NCI-H526 (cell line): ENCODE measurements at regions not wholly inside any gene's neighbourhood (a gene's known extent, or its start where the extent isn't known, plus 50 kb on each side); places are given as distances from the start of the nearest gene placed in this dataset.
"Not testable (repeated sequence)": the region's sequence is repeated elsewhere in the genome, so short reads cannot be mapped to it uniquely, and the experiment has no call there.

Experiments used
- DNase-seq, 2 experiments: peaks; one replicate each; lab custom pipeline; 2025; lab: John Stamatoyannopoulos, UW

- not testable (repeated sequence) for DNase-seq
Measured at GRCh38 chr4:123026015-123026414, 103.6 kb upstream of the NUDT6 start.

DNA sequence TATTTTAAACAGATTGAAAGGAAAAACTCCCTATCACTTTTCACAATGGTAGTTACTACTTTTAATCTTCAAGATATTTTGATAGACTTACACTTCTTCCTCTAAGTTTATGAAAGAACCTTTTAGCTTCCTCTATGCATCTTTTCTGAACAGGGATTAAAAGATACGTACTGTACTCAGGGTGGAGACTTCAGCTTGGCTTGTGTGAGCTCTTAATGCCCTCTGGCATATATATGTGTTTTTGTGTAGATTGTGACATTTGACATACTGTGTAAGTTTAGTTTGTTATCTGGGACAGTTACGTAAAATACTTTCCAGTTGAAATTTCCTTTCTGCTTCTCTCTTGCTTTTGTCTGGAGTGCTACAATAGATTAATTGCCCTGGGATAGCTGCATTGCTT is 109.3 kb upstream of the NUDT6 start:
- no peak for DNase-seq

- no peak for DNase-seq
Measured at GRCh38 chr4:123034023-123034422, 111.6 kb upstream of the NUDT6 start.

GRCh38 chr4:123035239-123035638 is 112.8 kb upstream of the NUDT6 start:
- DNase-seq = no peak

- no peak for DNase-seq
Measured at GRCh38 chr4:123037804-123038203, 115.4 kb upstream of the NUDT6 start.

- no peak for DNase-seq
Measured at GRCh38 chr4:123042095-123042494, 119.7 kb upstream of the NUDT6 start.

- DNase-seq = no peak
Measured at GRCh38 chr4:123043013-123043412, 120.6 kb upstream of the NUDT6 start.

GRCh38 chr4:123043793-123044425 is 121.5 kb upstream of the NUDT6 start:
- DNase-seq = no peak

DNA sequence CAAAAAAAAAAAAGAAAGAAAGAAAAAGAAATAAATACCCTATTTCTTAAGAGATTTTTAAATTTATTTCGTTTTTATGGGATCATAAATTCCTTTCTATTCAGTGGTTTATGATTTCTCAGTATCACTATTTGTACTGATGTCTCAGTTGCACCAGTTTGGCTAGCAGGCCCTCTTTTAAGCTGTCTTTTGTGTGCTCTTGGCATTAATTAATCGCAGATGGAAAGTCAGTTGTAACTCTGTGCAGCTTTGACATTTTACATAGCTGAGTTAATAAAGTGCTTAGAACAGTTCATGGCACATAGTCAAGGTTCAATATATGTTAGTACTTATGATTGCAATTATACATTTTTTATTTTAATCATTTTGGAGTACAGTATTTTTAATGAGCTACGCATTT is 123.7 kb upstream of the NUDT6 start:
- DNase-seq = no peak

DNA sequence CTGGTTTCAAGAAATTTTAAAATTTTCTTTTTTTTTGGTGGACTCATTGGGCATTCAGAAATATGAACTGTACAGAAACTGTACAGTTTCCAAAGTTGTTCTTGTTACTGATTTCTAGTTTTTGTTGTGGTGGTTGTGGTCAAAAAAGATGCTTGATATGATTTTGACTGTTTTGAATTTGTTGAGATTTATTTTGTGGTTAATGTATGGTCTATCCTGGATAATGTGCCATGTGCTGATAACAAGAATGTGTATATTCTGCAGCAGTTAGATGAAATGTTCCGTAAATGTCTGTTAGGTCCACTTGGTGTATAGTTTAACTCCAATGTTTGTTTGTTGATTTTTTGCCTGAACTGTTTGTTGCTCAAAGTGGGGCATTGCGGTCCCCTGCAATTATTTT is 127.6 kb upstream of the NUDT6 start:
- DNase-seq = no peak

GRCh38 chr4:123052007-123052406 is 129.6 kb upstream of the NUDT6 start:
- no peak for DNase-seq

DNA sequence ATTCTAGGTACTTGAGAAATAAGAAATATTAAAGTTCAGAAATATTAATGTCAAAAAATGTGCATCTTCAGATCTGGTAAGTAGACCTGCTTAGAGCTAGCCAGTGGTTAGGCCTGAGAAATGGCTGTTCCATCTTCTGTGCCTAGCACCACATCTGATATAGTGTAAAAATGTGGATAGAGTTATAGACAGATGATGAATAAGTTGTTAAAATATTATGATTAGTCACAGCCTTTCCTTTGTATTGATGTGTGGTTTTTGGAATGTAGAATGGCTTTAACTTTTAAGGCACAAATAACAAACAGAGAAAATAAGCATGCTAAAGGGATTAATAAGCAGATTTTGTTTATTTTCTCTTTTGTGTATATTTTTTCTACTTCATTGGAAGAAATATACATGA is 133.5 kb upstream of the NUDT6 start:
- DNase-seq = no peak

DNA sequence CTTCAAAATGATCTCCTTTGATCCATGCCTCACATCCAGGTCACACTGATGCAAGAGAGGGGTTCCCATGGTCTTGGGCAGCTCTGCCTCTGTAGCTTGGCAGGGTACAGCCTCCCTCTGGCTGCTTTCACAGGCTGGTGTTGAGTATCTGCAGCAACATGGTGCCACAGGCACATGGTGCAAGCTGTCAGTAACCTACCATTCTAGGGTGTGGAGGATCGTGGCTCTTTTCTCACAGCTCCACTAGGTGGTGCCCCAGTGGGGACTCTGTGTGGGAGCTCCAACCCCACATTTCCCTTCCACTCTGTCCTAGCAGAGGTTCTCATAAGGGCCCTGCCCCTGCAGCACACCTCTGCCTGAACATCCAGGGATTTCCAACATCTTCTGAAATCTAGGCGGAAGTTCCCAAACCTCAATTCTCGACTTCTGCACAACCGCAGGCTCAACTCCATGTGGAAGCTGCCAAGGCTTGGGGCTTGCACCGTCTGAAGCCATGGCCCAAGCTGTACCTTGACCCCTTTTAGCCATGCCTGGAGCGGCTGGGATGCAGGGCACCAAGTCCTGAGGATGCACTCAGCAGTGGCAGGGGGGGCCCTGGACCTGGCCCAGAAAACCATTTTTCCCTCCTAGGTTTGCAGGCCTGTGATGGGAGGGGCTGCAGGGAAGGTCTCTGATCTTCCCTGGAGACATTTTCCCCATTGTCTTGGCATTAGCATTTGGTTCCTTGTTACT is 137.8 kb upstream of the NUDT6 start:
- no peak for DNase-seq

GRCh38 chr4:123064390-123064789 is 142.0 kb upstream of the NUDT6 start:
- no peak for DNase-seq

DNA sequence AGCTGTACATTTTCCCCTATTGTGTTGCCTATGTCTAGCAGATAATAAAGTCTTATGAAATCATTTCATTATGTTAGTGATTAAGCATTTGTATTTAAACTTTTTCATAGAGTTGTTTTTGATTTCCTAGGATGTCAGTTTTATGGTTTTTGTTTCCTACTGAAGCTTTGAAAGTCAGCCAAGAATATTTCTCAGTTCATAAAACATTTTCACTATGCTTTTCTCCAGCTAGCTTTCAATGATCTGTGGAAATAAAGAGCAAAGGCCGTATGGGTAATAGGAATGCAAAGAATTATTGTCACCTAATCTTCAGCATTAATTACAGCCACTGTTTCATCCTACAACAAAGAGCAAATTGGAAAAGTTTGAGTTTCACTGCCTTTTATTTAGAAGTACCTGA is 145.7 kb upstream of the NUDT6 start:
- DNase-seq = no peak

DNA sequence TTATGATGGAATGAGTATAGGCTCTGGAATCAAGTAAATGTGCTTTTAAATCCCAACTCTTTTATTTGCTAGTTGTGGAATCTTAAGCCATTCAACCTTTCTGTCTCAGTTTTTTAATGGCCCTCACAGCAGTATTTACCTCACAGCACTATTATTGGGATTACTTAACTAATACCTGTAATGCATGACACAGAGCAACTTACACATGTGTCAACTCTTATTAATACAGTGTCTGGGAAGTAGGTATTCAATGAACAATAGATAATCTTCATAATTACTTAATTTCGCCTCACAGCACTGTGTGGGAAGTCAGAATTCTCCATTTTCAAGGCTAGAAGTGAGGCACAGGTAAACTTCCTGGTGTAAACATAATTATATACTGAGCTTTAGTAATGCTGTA is 149.7 kb upstream of the NUDT6 start:
- no peak for DNase-seq

- DNase-seq = no peak
Measured at GRCh38 chr4:123073650-123074049, 151.3 kb upstream of the NUDT6 start.

- DNase-seq = no peak
Measured at GRCh38 chr4:123077330-123077729, 154.9 kb upstream of the NUDT6 start.

- no peak for DNase-seq
Measured at GRCh38 chr4:123081971-123082370, 159.6 kb upstream of the NUDT6 start.

- no peak for DNase-seq
Measured at GRCh38 chr4:123083646-123084045, 161.2 kb upstream of the NUDT6 start.

DNA sequence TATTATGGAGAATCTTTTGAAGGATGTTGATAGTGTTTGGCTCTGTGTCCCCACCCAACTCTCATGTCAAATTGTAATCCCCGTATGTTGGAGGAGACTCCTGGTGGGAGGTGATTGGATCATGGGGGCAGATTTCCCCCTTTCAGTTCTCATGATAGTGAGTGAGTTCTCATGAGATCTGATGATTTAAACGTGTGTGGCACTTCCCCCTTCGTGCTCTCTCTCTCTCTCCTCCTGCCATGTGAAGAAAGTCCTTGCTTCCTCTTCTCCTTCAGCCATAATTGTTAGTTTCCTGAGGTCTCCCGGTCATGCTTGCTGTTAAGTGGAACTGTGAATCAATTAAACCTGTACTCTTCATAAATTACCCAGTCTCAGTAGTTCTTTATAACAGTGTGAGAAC is 166.1 kb upstream of the NUDT6 start:
- no peak for DNase-seq

DNA sequence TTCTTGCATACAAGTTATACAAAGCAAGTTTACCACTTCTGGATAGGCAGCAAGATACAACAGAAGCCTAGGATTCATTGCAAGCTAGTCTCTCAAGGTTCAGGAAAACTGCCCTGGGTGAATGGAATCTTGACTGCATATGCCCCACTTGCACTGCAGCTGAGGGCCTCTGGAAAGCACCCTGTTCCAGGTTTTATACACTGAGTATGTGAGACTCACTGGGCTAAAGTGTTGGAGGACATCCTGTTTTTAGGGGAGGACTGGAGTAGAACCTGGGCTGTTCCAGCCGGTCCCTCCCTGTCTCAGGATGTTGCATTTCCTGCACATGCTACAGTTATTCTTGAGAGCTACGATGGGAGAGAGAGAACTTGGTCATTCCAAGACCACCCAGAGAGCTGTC is 168.5 kb upstream of the NUDT6 start:
- DNase-seq = no peak

- DNase-seq = no peak
Measured at GRCh38 chr4:123092586-123092985, 170.2 kb upstream of the NUDT6 start.

GRCh38 chr4:123093236-123093635 is 170.8 kb upstream of the NUDT6 start:
- DNase-seq = no peak
